ENCODE measurements at regions not wholly inside any gene's neighbourhood (a gene's known extent, or its start where the extent isn't known, plus 50 kb on each side); places are given as distances from the start of the nearest gene placed in this dataset.

DNA sequence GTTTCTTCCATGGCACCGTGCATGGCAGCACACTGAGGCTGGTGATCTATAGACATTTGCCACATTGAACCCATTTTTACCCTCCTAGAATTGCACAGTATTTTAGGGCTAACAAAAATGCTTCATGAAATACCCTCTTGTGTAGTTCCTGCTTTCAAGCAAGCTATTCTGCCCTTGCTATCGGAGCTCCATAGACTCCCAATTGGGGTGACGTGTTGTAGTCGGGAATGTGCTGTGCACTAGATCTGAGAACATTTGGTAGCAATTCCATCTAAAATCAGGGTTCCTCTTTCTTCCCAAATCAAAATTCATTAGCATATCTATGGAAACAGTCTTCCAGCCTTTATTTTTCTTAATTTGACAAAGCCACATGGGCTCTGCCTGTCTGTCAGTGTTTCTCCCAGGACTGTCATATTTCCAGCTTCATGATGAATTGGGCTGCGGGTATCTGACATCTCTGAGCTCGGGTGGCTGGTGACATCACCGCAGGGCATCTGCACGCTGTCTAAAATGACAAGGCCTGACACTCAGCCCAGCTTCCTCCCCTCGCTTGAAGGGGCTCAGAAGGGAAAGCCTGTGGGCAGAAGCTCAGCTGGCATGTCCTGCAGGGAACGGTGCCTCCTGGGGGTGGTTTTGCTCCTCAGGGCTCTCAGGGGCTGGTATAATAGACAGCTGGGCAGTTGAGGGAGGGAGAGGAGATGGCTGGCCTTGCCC is 406.4 kb downstream of the QKI start:
- Histone ChIP-seq H3K36me3 (replicated peaks) (no peaks in the 10 kb centered on the region), H3K27ac (no peak overlapping the region), H3K4me3 (ENCODE audit: low read depth, low read length) (no peak overlapping the region), H3K27me3 (replicated peaks) (no peaks in the 10 kb centered on the region)
- in situ Hi-C loops (cut with HindIII; ENCODE audit: low pct_ligation_motif_present, low sequenced_read_pairs), result no loop called here
- DNase-seq, result no peak
- TF ChIP-seq, protein P1, sequence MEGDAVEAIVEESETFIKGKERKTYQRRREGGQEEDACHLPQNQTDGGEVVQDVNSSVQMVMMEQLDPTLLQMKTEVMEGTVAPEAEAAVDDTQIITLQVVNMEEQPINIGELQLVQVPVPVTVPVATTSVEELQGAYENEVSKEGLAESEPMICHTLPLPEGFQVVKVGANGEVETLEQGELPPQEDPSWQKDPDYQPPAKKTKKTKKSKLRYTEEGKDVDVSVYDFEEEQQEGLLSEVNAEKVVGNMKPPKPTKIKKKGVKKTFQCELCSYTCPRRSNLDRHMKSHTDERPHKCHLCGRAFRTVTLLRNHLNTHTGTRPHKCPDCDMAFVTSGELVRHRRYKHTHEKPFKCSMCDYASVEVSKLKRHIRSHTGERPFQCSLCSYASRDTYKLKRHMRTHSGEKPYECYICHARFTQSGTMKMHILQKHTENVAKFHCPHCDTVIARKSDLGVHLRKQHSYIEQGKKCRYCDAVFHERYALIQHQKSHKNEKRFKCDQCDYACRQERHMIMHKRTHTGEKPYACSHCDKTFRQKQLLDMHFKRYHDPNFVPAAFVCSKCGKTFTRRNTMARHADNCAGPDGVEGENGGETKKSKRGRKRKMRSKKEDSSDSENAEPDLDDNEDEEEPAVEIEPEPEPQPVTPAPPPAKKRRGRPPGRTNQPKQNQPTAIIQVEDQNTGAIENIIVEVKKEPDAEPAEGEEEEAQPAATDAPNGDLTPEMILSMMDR (IDR thresholded peaks at IDR 0.05; ENCODE audit: low read depth, low read length, missing control alignments), result no peak

DNA sequence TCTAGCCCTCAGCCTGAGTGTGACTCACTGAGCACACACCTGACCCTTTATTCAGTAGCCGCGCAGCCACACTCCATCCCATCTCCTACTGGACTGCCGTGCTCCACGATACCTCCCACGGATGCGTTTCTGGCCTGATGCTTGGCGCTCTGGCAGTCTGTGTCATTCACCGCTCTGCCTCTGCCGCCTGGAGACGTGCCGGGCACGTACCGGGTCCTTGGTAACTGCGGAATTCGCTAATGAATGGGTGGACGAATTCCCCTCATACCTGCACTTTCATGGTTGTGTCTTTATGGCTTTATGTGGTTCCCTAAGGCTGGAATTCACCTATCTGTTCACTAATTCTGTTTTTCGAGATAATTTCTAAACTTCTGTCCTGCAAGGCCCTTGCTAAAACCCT is 405.7 kb downstream of the QKI start:
- H3K27ac ChIP-seq, result no peak overlapping the region
- H3K4me3 ChIP-seq (ENCODE audit: low read depth, low read length), result no peak overlapping the region
- H3K27me3 ChIP-seq (replicated peaks), result no peaks in the 10 kb centered on the region
- no peaks in the 10 kb centered on the region for H3K36me3 ChIP-seq (replicated peaks)
- in situ Hi-C loops (cut with HindIII; ENCODE audit: low pct_ligation_motif_present, low sequenced_read_pairs), result no loop called here
- no peak for DNase-seq
- TF ChIP-seq, protein P1 (IDR thresholded peaks at IDR 0.05; ENCODE audit: low read depth, low read length, missing control alignments), result no peak

DNA sequence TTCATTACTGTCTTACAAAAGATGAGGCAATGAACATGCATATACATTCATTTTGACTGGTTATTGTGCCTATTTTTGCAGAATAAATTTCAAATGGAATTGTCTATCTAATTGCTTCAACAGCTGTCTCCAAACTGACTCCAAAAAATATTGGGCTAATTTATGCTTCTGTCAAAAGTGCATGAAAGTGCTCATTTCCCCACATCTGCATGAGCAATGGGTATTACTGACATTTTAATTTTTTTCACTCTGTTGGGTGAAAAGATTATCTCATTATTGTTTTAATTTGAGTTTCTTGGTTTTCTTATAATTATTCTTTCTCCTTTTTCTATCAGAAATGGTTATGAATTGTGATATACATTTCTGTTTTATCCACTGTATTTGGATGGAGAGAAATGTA is 404.2 kb downstream of the QKI start:
- TF ChIP-seq, protein P1 (IDR thresholded peaks at IDR 0.05; ENCODE audit: low read depth, low read length, missing control alignments), result no peak
- H3K36me3 ChIP-seq (replicated peaks), result no peaks in the 10 kb centered on the region
- H3K27ac ChIP-seq, result no peak overlapping the region
- no peak for DNase-seq
- in situ Hi-C loops (cut with HindIII; ENCODE audit: low pct_ligation_motif_present, low sequenced_read_pairs), result no loop called here
- no peak overlapping the region for H3K4me3 ChIP-seq (ENCODE audit: low read depth, low read length)
- H3K27me3 ChIP-seq (replicated peaks), result no peaks in the 10 kb centered on the region

DNA sequence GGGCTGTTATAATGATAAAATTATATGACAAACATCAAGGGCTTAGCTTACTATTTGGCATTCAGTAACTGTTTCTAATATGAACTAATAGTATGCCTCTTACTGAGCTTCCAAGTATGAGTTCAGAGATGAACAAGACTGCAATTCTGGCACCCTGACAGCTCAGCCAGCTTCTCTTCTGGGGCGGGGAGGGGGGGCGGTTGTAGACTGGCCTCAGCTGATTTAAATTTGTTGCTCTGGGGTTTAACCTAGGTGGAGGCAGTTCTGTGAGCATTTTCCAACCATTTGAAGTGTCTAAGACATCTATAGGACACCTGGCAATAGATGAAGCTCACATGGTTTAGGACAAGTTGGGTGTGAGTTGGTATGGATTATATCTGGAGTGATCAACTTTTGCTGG is 401.9 kb downstream of the QKI start:
- no peaks in the 10 kb centered on the region for H3K27me3 ChIP-seq (replicated peaks)
- in situ Hi-C loops (cut with HindIII; ENCODE audit: low pct_ligation_motif_present, low sequenced_read_pairs), result no loop called here
- no peak overlapping the region for H3K4me3 ChIP-seq (ENCODE audit: low read depth, low read length)
- no peak for DNase-seq
- H3K36me3 ChIP-seq (replicated peaks), result no peaks in the 10 kb centered on the region
- TF ChIP-seq, protein P1 (IDR thresholded peaks at IDR 0.05; ENCODE audit: low read depth, low read length, missing control alignments), result no peak
- no peak overlapping the region for H3K27ac ChIP-seq

DNA sequence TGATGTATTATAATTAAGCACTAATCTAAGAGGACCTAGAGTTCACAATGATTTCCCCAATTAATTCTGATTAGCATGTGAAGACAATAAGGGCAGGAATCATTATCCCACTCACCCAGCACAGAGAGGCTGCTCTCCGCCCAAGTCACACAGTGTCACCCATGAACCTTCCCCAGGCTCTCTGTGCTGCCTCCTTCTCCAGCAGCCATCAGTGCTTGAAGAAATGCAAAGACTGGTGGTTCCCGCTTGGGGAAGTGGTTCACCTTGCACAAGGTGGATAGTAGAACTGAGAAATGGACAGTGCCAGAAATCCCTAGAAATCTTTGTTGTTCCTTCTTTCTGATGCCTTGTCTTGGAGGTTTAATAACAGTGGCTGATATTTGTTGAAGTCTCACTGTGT is 401.3 kb downstream of the QKI start:
- no peak overlapping the region for H3K4me3 ChIP-seq (ENCODE audit: low read depth, low read length)
- no peak overlapping the region for H3K27ac ChIP-seq
- TF ChIP-seq, protein P1 (IDR thresholded peaks at IDR 0.05; ENCODE audit: low read depth, low read length, missing control alignments), result no peak
- H3K27me3 ChIP-seq (replicated peaks), result no peaks in the 10 kb centered on the region
- in situ Hi-C loops (cut with HindIII; ENCODE audit: low pct_ligation_motif_present, low sequenced_read_pairs), result no loop called here
- H3K36me3 ChIP-seq (replicated peaks), result no peaks in the 10 kb centered on the region
- no peak for DNase-seq

All from brain microvascular endothelial cell (primary cell).